ENCODE measurements at regions not wholly inside any gene's neighbourhood (a gene's known extent, or its start where the extent isn't known, plus 50 kb on each side); places are given as distances from the start of the nearest gene placed in this dataset.

GRCh38 chr13:33459702-33460101, 174.1 kb upstream of the STARD13 start:
- no peak for DNase-seq (ENCODE audit: low spot score)
- no peak for ATAC-seq (ENCODE audit: low FRiP score)
- TF ChIP-seq, protein P1, sequence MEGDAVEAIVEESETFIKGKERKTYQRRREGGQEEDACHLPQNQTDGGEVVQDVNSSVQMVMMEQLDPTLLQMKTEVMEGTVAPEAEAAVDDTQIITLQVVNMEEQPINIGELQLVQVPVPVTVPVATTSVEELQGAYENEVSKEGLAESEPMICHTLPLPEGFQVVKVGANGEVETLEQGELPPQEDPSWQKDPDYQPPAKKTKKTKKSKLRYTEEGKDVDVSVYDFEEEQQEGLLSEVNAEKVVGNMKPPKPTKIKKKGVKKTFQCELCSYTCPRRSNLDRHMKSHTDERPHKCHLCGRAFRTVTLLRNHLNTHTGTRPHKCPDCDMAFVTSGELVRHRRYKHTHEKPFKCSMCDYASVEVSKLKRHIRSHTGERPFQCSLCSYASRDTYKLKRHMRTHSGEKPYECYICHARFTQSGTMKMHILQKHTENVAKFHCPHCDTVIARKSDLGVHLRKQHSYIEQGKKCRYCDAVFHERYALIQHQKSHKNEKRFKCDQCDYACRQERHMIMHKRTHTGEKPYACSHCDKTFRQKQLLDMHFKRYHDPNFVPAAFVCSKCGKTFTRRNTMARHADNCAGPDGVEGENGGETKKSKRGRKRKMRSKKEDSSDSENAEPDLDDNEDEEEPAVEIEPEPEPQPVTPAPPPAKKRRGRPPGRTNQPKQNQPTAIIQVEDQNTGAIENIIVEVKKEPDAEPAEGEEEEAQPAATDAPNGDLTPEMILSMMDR (IDR thresholded peaks at IDR 0.05): no peak

- no peak for ATAC-seq (ENCODE audit: low FRiP score)
- TF ChIP-seq, protein P1 (IDR thresholded peaks at IDR 0.05): no peak
- DNase-seq (ENCODE audit: low spot score): no peak
Observed at GRCh38 chr13:33462109-33462508, 176.6 kb upstream of the STARD13 start.

DNA sequence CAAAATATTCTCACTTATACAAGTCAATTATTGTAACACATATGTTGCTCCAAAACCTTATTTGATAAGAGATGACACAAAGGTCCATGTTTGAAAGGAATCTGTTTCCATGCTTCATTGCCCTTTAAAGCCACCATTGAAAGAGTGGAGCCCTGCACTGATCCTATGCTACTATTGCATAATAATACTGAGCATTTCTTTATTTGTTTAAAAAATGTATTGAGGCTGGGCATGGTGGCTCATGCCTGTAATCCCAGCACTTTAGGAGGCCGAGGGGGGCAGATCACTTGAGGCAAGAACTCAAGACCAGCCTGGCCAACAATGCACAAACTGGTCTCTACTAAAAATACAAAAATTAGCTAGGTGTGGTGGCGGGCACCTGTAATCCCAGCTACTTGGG, 178.8 kb upstream of the STARD13 start:
- ATAC-seq (ENCODE audit: low FRiP score) (no peak), DNase-seq (ENCODE audit: low spot score) (no peak)
- TF ChIP-seq, protein P1 (IDR thresholded peaks at IDR 0.05): no peak

DNA sequence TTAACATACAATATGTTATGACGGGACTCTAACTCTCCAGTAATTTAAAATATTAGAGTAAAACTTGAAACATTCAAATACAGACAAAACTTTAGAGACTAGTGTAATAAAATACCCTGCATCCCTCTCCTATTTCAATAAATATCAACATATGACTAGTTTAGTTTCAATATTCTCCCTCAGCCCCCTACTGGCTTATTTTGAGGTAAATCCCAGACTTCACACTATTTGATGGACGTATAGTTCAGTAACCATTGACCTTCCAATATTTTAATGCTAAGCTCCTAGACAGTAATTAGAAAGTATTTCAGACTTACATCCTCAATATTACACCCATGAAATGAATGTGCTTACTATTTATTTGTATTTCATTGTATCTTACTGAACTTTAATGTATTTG, 180.7 kb upstream of the STARD13 start:
- TF ChIP-seq, protein P1 (IDR thresholded peaks at IDR 0.05): no peak
- ATAC-seq (ENCODE audit: low FRiP score): no peak
- DNase-seq (ENCODE audit: low spot score): no peak

GRCh38 chr13:33467556-33467955, 182.0 kb upstream of the STARD13 start:
- TF ChIP-seq, protein P1 (IDR thresholded peaks at IDR 0.05): no peak
- DNase-seq (ENCODE audit: low spot score) (no peak), ATAC-seq (ENCODE audit: low FRiP score) (no peak)

DNA sequence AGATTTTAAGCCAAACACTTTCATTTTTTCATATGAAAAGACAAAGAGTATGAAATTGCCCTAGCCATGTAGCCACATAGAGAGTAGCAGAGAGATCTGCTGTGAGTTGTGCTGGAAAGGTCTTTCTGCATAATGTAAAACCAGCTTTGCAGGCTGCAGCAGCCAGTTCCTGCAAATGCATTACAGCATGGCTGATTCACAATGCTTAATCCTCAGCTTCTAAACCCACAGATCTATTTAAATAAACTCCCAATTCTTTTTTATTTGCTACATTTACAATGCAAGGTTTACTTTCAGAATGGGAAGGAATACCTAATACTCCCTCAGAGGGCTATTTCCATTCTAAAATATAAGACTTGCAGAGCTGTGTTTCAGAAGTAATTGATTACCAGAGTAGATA, 185.6 kb upstream of the STARD13 start:
- TF ChIP-seq, protein P1 (IDR thresholded peaks at IDR 0.05): no peak
- no peak for DNase-seq (ENCODE audit: low spot score)
- no peak for ATAC-seq (ENCODE audit: low FRiP score)

DNA sequence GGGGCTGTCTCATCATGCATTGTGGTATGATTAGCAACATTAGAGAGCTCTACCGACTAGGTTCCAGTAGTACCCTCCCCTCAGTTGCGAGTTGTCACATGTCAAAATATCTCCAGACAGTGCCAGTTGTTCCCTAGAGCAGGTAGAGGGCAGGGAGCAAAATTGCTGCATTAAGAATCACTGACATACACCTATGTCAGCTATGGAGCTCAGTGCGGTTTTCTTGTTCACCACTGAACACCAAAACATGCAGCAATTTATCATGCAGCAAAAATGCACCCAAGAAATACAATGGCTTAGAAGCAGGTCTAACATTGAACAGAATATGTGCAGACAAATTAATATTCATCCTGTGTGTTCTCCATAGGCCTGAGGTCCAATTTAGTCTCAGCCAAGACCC, 186.9 kb upstream of the STARD13 start:
- DNase-seq (ENCODE audit: low spot score) (no peak), ATAC-seq (ENCODE audit: low FRiP score) (no peak)
- TF ChIP-seq, protein P1 (IDR thresholded peaks at IDR 0.05): no peak

Measured in omental fat pad (tissue), 3 donors.